GM12878 (cell line): ENCODE measurements at regions not wholly inside any gene's neighbourhood (a gene's known extent, or its start where the extent isn't known, plus 50 kb on each side); places are given as distances from the start of the nearest gene placed in this dataset.

Source experiments
- ATAC-seq: fragments of 200-7000 bp; cut with Tn5 transposase; 3 replicates; pipeline ENCODE4 v1.9.1; 2020; ENCODE audit warnings: mild to moderate bottlenecking, moderate library complexity
- BruUV-seq: library from RNA; stranded (reverse); fragments of 400-500 nt; replicated peaks from 2 replicates; lab custom pipeline; 2021; lab: Mats Ljungman, UMichigan
- CTCF ChIA-PET: fragments of 300-600 bp; sonication (Branson Sonifier 250); formaldehyde crosslinking; extraction: SDS; loops from one replicate; lab custom pipeline; 2021; ENCODE audit warnings: inconsistent platforms; lab: Yijun Ruan, JAX
- POLR2A ChIA-PET: fragments of 350-600 bp; formaldehyde crosslinking; extraction: SDS; loops from one replicate; lab custom pipeline; 2021; ENCODE audit warnings: inconsistent platforms; lab: Charles Lee
- RAD21 ChIA-PET: fragments of 300-600 bp; sonication (Branson Sonifier 250); formaldehyde crosslinking; loops from one replicate; lab custom pipeline; 2023; ENCODE audit warnings: antibody characterized with exemption; ENCODE audit not compliant: unreplicated experiment; lab: Charles Lee
- SMC1A ChIA-PET: fragments of 300-600 bp; sonication (Branson Sonifier 250); formaldehyde crosslinking; loops from one replicate; lab custom pipeline; 2023; ENCODE audit not compliant: unreplicated experiment, uncharacterized antibody; lab: Charles Lee
- DNase-seq: peaks from one replicate; pipeline ENCODE4 v3.0.0-alpha.2; 2011; ENCODE audit warnings: low read depth, low spot score
- FAIRE-seq: peaks from 3 replicates; lab custom pipeline; 2011; peaks lifted over from hg19 to GRCh38; lab: Jason Lieb, UNC
- H2AFZ ChIP-seq: 2 replicates; pipeline ENCODE4 v1.6.0; 2011; ENCODE audit warnings: low read depth, low read length, control low read depth; ENCODE audit not compliant: control insufficient read depth
- H3K27ac ChIP-seq: 2 replicates; pipeline ENCODE4 v1.5.1; 2011; ENCODE audit warnings: control low read depth; ENCODE audit not compliant: control insufficient read depth, insufficient read depth
- H3K27me3 ChIP-seq, 2 experiments: replicated peaks in 1 of 2; 2 replicates each; pipeline versions ENCODE4 v1.6.0 to v1.6.1; 2011; ENCODE audit warnings: low read length in 1 of 2; ENCODE audit not compliant: control insufficient read depth in 2 of 2, insufficient read depth in 2 of 2
- H3K36me3 ChIP-seq, 2 experiments: 2 replicates each; pipeline ENCODE4 v1.5.1; 2011; ENCODE audit warnings: low read length in 1 of 2; ENCODE audit not compliant: control insufficient read depth in 2 of 2, insufficient read depth in 2 of 2
- H3K4me1 ChIP-seq: 2 replicates; pipeline ENCODE4 v1.6.1; 2011; ENCODE audit warnings: mild to moderate bottlenecking, low read length, moderate library complexity, mixed read lengths; ENCODE audit not compliant: control insufficient read depth, insufficient read depth
- H3K4me2 ChIP-seq: 2 replicates; pipeline ENCODE4 v1.6.0; 2011; ENCODE audit warnings: control low read depth; ENCODE audit not compliant: control insufficient read depth, insufficient read depth
- H3K4me3 ChIP-seq: fragments of 200-600 bp; sonication (generic); 2 replicates; pipeline ENCODE4 v1.5.1; 2016
- H3K79me2 ChIP-seq: 2 replicates; pipeline ENCODE4 v1.6.0; 2011; ENCODE audit warnings: low read length; ENCODE audit not compliant: control insufficient read depth, insufficient read depth
- H3K9ac ChIP-seq: 2 replicates; pipeline ENCODE4 v1.8.0; 2011; ENCODE audit warnings: low read length, control low read depth, mixed read lengths; ENCODE audit not compliant: control insufficient read depth, insufficient read depth
- H3K9me3 ChIP-seq: replicated peaks from 3 replicates; pipeline ENCODE4 v1.5.1; 2011; ENCODE audit warnings: mild to moderate bottlenecking, low read length; ENCODE audit not compliant: control insufficient read depth, insufficient read depth
- H4K20me1 ChIP-seq: 2 replicates; pipeline ENCODE4 v1.6.0; 2011; ENCODE audit not compliant: control insufficient read depth, insufficient read depth
- ATF3 ChIP-seq: IDR thresholded peaks from 2 replicates; pipeline ENCODE4 v1.6.1; 2011; ENCODE audit warnings: low read depth, mild to moderate bottlenecking, low read length, moderate library complexity, borderline replicate concordance; ENCODE audit errors: extremely low read depth
- BACH1 ChIP-seq: fragments of 450-650 bp; IDR thresholded peaks from 2 replicates; pipeline ENCODE4 v1.6.1; 2017; ENCODE audit warnings: mild to moderate bottlenecking, borderline replicate concordance
- BCL11A ChIP-seq: IDR thresholded peaks from 2 replicates; pipeline ENCODE4 v1.6.1; 2011; ENCODE audit warnings: low read depth, low read length
- CTCF ChIP-seq, 3 experiments: IDR thresholded peaks in 2 of 3; conservative IDR thresholded peaks in 1 of 3; 2 replicates each; pipeline ENCODE4 v1.5.1; 2011; ENCODE audit warnings: low read depth in 3 of 3, low read length in 3 of 3, mild to moderate bottlenecking in 3 of 3, control low read depth in 2 of 3, moderate library complexity in 2 of 3, inconsistent platforms in 1 of 3, mixed read lengths in 1 of 3; ENCODE audit not compliant: control insufficient read depth in 2 of 3, insufficient read depth in 1 of 3; ENCODE audit errors: extremely low read depth in 1 of 3
- E2F8 ChIP-seq: fragments of 450-650 bp; IDR thresholded peaks from 2 replicates; pipeline ENCODE4 v1.6.1; 2018; ENCODE audit warnings: mild to moderate bottlenecking, low read depth, moderate library complexity; ENCODE audit not compliant: partially characterized antibody
- ESRRA ChIP-seq: IDR thresholded peaks from 2 replicates; pipeline ENCODE4 v1.6.1; 2012; ENCODE audit warnings: mild to moderate bottlenecking, low read length, improper control_type of control experiment
- EZH2 ChIP-seq: IDR thresholded peaks from 2 replicates; pipeline ENCODE4 v1.6.1; 2012; ENCODE audit warnings: low read depth, mild to moderate bottlenecking, control low read depth, inconsistent platforms, low read length, borderline replicate concordance; ENCODE audit not compliant: control insufficient read depth
- HSF1 ChIP-seq: fragments of 150-350 bp; IDR thresholded peaks from 2 replicates; pipeline ENCODE4 v1.6.1; 2014; ENCODE audit warnings: mild to moderate bottlenecking, low read depth, low read length
- IKZF2 ChIP-seq, 2 experiments: fragments of 450-650 bp; IDR thresholded peaks; 2 replicates each; pipeline ENCODE4 v1.6.1; 2017; ENCODE audit warnings: mild to moderate bottlenecking in 2 of 2, moderate library complexity in 2 of 2
- IRF4 ChIP-seq: IDR thresholded peaks from 2 replicates; pipeline ENCODE4 v1.6.1; 2011; ENCODE audit warnings: low read depth, low read length
- MYC ChIP-seq: IDR thresholded peaks from 2 replicates; pipeline ENCODE4 v1.6.1; 2011; ENCODE audit warnings: mild to moderate bottlenecking, low read length, moderate library complexity, inconsistent platforms; ENCODE audit not compliant: insufficient read depth, insufficient replicate concordance, insufficient read length, severe bottlenecking
- NFYB ChIP-seq: IDR thresholded peaks from 2 replicates; pipeline ENCODE4 v1.6.1; 2011; ENCODE audit warnings: low read depth, mild to moderate bottlenecking, low read length, improper control_type of control experiment, moderate library complexity; ENCODE audit not compliant: insufficient read depth
- NR2F1 ChIP-seq: fragments of 450-650 bp; conservative IDR thresholded peaks from 2 replicates; pipeline ENCODE4 v1.6.1; 2017; ENCODE audit warnings: mild to moderate bottlenecking
- POLR2A ChIP-seq: IDR thresholded peaks from 2 replicates; pipeline ENCODE4 v1.6.1; 2011; ENCODE audit warnings: low read depth, mild to moderate bottlenecking, low read length
- POLR2AphosphoS5 ChIP-seq: IDR thresholded peaks from 2 replicates; pipeline ENCODE4 v1.6.1; 2011; ENCODE audit warnings: mild to moderate bottlenecking, low read length, inconsistent platforms
- SP1 ChIP-seq: IDR thresholded peaks from one replicate; pipeline ENCODE4 v1.6.1; 2011; ENCODE audit warnings: low read depth, low read length
- YBX1 ChIP-seq: fragments of 450-650 bp; IDR thresholded peaks from 2 replicates; pipeline ENCODE4 v1.6.1; 2016; ENCODE audit warnings: antibody characterized with exemption
- ZBTB33 ChIP-seq: fragments of 450-650 bp; IDR thresholded peaks from 2 replicates; pipeline ENCODE4 v1.6.1; 2017; ENCODE audit warnings: mild to moderate bottlenecking
- WGBS: methylation state at CpG from one replicate; pipeline ENCODE4 v1.1.6; 2016; ENCODE audit warnings: low lambda C conversion rate; ENCODE audit not compliant: insufficient replicate concordance, insufficient coverage; ENCODE audit errors: missing lambda C conversion rate; 5-methylcytosine and 5-hydroxymethylcytosine counted together
- in situ Hi-C: fragments of 300-500 bp; cut with MboI; formaldehyde crosslinking; loops from 9 replicates; pipeline ENCODE4 v1.14.3; 2018; ENCODE audit warnings: mixed read lengths
- intact Hi-C: fragments of 100-400 bp; cut with micrococcal nuclease; formaldehyde crosslinking; loops from one replicate; pipeline ENCODE4 v1.14.2; 2022; ENCODE audit not compliant: unreplicated experiment

- no peak overlapping the region for H3K27ac ChIP-seq
- H3K9me3 ChIP-seq = no peaks in the 10 kb centered on the region
- H3K27me3 ChIP-seq = no peaks in the 10 kb centered on the region
- ChIA-PET CTCF (no interaction called here), POLR2A (interaction anchor here (0.6 kb wide), 1 partner anchor 369 kb away, joined by 3 read pairs; no protein-coding TSS in a partner anchor), RAD21 (interaction anchor here (0.8 kb wide), 1 partner anchor 219 kb away, joined by 3 read pairs; no protein-coding TSS in a partner anchor), SMC1A (no interaction called here)
- no peak overlapping the region for H3K4me3 ChIP-seq
- ATAC-seq (no peak), DNase-seq (no peak), FAIRE-seq (no peak)
- H3K4me2 ChIP-seq = no peak overlapping the region
- no TSS peak for BruUV-seq
- no peaks in the 10 kb centered on the region for H3K4me1 ChIP-seq
- WGBS = 13% methylated on average over 2 of the region's 2 CpGs
- no peaks in the 10 kb centered on the region for H4K20me1 ChIP-seq
- intact Hi-C loops = no loop called here
- H3K9ac ChIP-seq = no peak overlapping the region
- H3K79me2 ChIP-seq = no peaks in the 10 kb centered on the region
- in situ Hi-C loops = no loop called here
- H2AFZ ChIP-seq = no peak overlapping the region
- no peaks in the 10 kb centered on the region for H3K36me3 ChIP-seq
- TF ChIP-seq ESRRA = no peak
- TF ChIP-seq POLR2A = no peak
- no peak for TF ChIP-seq ATF3
- TF ChIP-seq MYC = no peak
- no peak for TF ChIP-seq POLR2AphosphoS5
- TF ChIP-seq EZH2 = no peak
- TF ChIP-seq ZBTB33 = no peak
- no peak for TF ChIP-seq CTCF (IDR thresholded peaks at IDR 0.05 in 2 of 3, conservative IDR thresholded peaks at IDR 0.05 in 1 of 3; ENCODE audit: control insufficient read depth in 2 of 3, extremely low read depth in 1 of 3, insufficient read depth in 1 of 3, low read depth in 3 of 3, low read length in 3 of 3)
- TF ChIP-seq YBX1 = no peak
- no peak for TF ChIP-seq NR2F1
- TF ChIP-seq HSF1 = no peak
- no peak for TF ChIP-seq BACH1
- TF ChIP-seq IKZF2 (IDR thresholded peaks at IDR 0.05) = no peak
- no peak for TF ChIP-seq NFYB
- TF ChIP-seq IRF4 = no peak
- no peak for TF ChIP-seq E2F8
- TF ChIP-seq BCL11A = no peak
- TF ChIP-seq SP1 = no peak
These were observed 130.5 kb upstream of the ANO3 start for GRCh38 chr11:26201411-26201810.
